GM23338 (cell line): ENCODE measurements at regions not wholly inside any gene's neighbourhood (a gene's known extent, or its start where the extent isn't known, plus 50 kb on each side); places are given as distances from the start of the nearest gene placed in this dataset.
"Not testable (repeated sequence)": the region's sequence is repeated elsewhere in the genome, so short reads cannot be mapped to it uniquely, and the experiment has no call there.

Experiments
- CREB1 ChIP-seq: fragments of 250-450 bp; sonication (Bioruptor Pico); IDR thresholded peaks from 2 replicates; pipeline ENCODE4 v1.5.0; 2020; ENCODE audit warnings: low read depth, mild to moderate bottlenecking, moderate library complexity
- CTCF ChIP-seq, 2 experiments: fragments of 200-600 bp in 1 of 2; sonication (generic) in 1 of 2; conservative IDR thresholded peaks; 2 replicates each; pipeline versions ENCODE4 v1.5.1 to v1.6.1; 2016 to 2017; ENCODE audit warnings: antibody characterized with exemption in 2 of 2, low read depth in 2 of 2, mild to moderate bottlenecking in 2 of 2, moderate library complexity in 1 of 2
- EZH2 ChIP-seq: fragments of 200-600 bp; sonication (generic); IDR thresholded peaks from one replicate; pipeline ENCODE4 v1.8.0; 2017; ENCODE audit warnings: antibody characterized with exemption, mild to moderate bottlenecking, low read depth; ENCODE audit not compliant: unreplicated experiment
- EZH2phosphoT487 ChIP-seq: fragments of 200-600 bp; sonication (generic); IDR thresholded peaks from one replicate; pipeline ENCODE4 v1.8.1; 2018; ENCODE audit warnings: antibody characterized with exemption; ENCODE audit not compliant: unreplicated experiment
- JUNB ChIP-seq: IDR thresholded peaks from one replicate; pipeline ENCODE4 v1.6.1; 2016; ENCODE audit warnings: antibody characterized with exemption; ENCODE audit not compliant: unreplicated experiment
- POLR2AphosphoS5 ChIP-seq: IDR thresholded peaks from 2 replicates; pipeline ENCODE4 v1.6.1; 2016; ENCODE audit warnings: antibody characterized with exemption, low read depth
- REST ChIP-seq: IDR thresholded peaks from one replicate; pipeline ENCODE4 v1.6.1; 2018; ENCODE audit warnings: antibody characterized with exemption; ENCODE audit not compliant: unreplicated experiment
- ZNF114 ChIP-seq: fragments of 250-450 bp; sonication (Bioruptor Pico); IDR thresholded peaks from 2 replicates; pipeline ENCODE4 v1.5.0; 2020; ENCODE audit warnings: mild to moderate bottlenecking, moderate library complexity

- TF ChIP-seq CTCF (conservative IDR thresholded peaks at IDR 0.05; ENCODE audit: low read depth in 2 of 2); CREB1; EZH2; JUNB; EZH2phosphoT487; POLR2AphosphoS5; REST; ZNF114 (CRISPR knock-in tag): not testable (repeated sequence)
These were observed 618.8 kb upstream of the SEMA6D start for GRCh38 chr15:47098526-47098925.
